ENCODE measurements at regions not wholly inside any gene's neighbourhood (a gene's known extent, or its start where the extent isn't known, plus 50 kb on each side); places are given as distances from the start of the nearest gene placed in this dataset.
"Not testable (repeated sequence)": the region's sequence is repeated elsewhere in the genome, so short reads cannot be mapped to it uniquely, and the experiment has no call there.

- ChIA-PET CTCF (no interaction called here), POLR2A (no interaction called here)
Observed at GRCh38 chr17:82998637-82999036, 80.8 kb upstream of the METRNL start.

GRCh38 chr17:83000738-83001137, 78.7 kb upstream of the METRNL start:
- POLR2A ChIA-PET = no interaction called here
- CTCF ChIA-PET = no interaction called here

- ChIA-PET CTCF (no interaction called here), POLR2A (no interaction called here)
Observed at GRCh38 chr17:83002118-83002805, 77.1 kb upstream of the METRNL start.

- POLR2A ChIA-PET = no interaction called here
Observed at GRCh38 chr17:83004791-83005380, 74.5 kb upstream of the METRNL start.

GRCh38 chr17:83005639-83006038, 73.8 kb upstream of the METRNL start:
- ChIA-PET POLR2A (no interaction called here), CTCF (no interaction called here)

More at GRCh38 chr17:83004791-83005380, 74.5 kb upstream of the METRNL start:
- CTCF ChIA-PET = no interaction called here

- CTCF ChIA-PET = no interaction called here
- POLR2A ChIA-PET = no interaction called here
Observed at GRCh38 chr17:83006515-83007455, 72.6 kb upstream of the METRNL start.

GRCh38 chr17:83007504-83008185, 71.8 kb upstream of the METRNL start:
- ChIA-PET CTCF (no interaction called here), POLR2A (no interaction called here)

GRCh38 chr17:83008186-83008510, 71.3 kb upstream of the METRNL start:
- ChIA-PET CTCF (no interaction called here), POLR2A (no interaction called here)

GRCh38 chr17:83008526-83008925, 70.9 kb upstream of the METRNL start:
- ChIA-PET CTCF (no interaction called here), POLR2A (no interaction called here)

GRCh38 chr17:83009414-83010205, 69.8 kb upstream of the METRNL start:
- ChIA-PET CTCF (no interaction called here), POLR2A (no interaction called here)

- ChIA-PET POLR2A (no interaction called here), CTCF (no interaction called here)
Observed at GRCh38 chr17:83010206-83011200, 68.9 kb upstream of the METRNL start.

- CTCF ChIA-PET, POLR2A ChIA-PET: not testable (repeated sequence)
Observed at GRCh38 chr17:83011676-83012075, 67.7 kb upstream of the METRNL start.

GRCh38 chr17:83012200-83012785, 67.1 kb upstream of the METRNL start:
- ChIA-PET POLR2A (no interaction called here), CTCF (no interaction called here)

- CTCF ChIA-PET = no interaction called here
Observed at GRCh38 chr17:83012868-83013778, 66.3 kb upstream of the METRNL start.

GRCh38 chr17:83013779-83014117, 65.7 kb upstream of the METRNL start:
- POLR2A ChIA-PET = no interaction called here
- CTCF ChIA-PET = no interaction called here

More at GRCh38 chr17:83012868-83013778, 66.3 kb upstream of the METRNL start:
- POLR2A ChIA-PET = no interaction called here

GRCh38 chr17:83014297-83014696, 65.1 kb upstream of the METRNL start:
- CTCF ChIA-PET = no interaction called here

More at GRCh38 chr17:83014297-83014696, 65.1 kb upstream of the METRNL start:
- POLR2A ChIA-PET = no interaction called here

All from activated CD8-positive, alpha-beta memory T cell treated with anti-CD3 and anti-CD28 coated beads for 36 hours (primary cell).